SK-N-SH (cell line): ENCODE measurements at regions not wholly inside any gene's neighbourhood (a gene's known extent, or its start where the extent isn't known, plus 50 kb on each side); places are given as distances from the start of the nearest gene placed in this dataset.

Source experiments
- CTCF ChIA-PET: fragments of 300-600, 350-600 bp; formaldehyde crosslinking; extraction: SDS; loops from one replicate; lab custom pipeline; 2021; lab: Yijun Ruan, JAX
- POLR2A ChIA-PET: fragments of 350-600 bp; sonication (Branson Sonifier 250); formaldehyde crosslinking; extraction: SDS; loops from one replicate; lab custom pipeline; 2020; ENCODE audit warnings: antibody characterized with exemption, inconsistent platforms; lab: Yijun Ruan, JAX
- DNase-seq: peaks from one replicate; pipeline ENCODE4 v3.0.0; 2012
- H2AFZ ChIP-seq: fragments of 200-600 bp; sonication (generic); 2 replicates; pipeline ENCODE4 v1.8.1; 2016; ENCODE audit warnings: antibody characterized with exemption, mild to moderate bottlenecking, low read depth
- H3F3A ChIP-seq: fragments of 200-600 bp; sonication (generic); replicated peaks from 2 replicates; pipeline ENCODE3; 2016; ENCODE audit warnings: antibody characterized with exemption, mild to moderate bottlenecking; ENCODE audit not compliant: insufficient read depth
- H3K27ac ChIP-seq, 2 experiments: fragments of 200-500 bp in 1 of 2; fragments of 200-600 bp in 1 of 2; sonication (Bioruptor generic) in 1 of 2; sonication (generic), shearing (Covaris generic) in 1 of 2; 2 replicates each; pipeline versions ENCODE4 v1.5.1 to v1.6.1; 2014 to 2016; ENCODE audit warnings: low read depth in 2 of 2, inconsistent platforms in 1 of 2, low read length in 1 of 2, mild to moderate bottlenecking in 1 of 2, mixed read lengths in 1 of 2
- H3K27me3 ChIP-seq: fragments of 200-600 bp; sonication (generic), shearing (Covaris generic); 2 replicates; pipeline ENCODE4 v1.6.1; 2016; ENCODE audit warnings: mixed run types; ENCODE audit not compliant: insufficient read depth
- H3K36me3 ChIP-seq, 2 experiments: fragments of 200-500 bp in 1 of 2; fragments of 200-600 bp in 1 of 2; sonication (Bioruptor generic) in 1 of 2; sonication (generic) in 1 of 2; replicated peaks in 1 of 2; 2 replicates each; pipeline versions ENCODE3 to v1.5.1; 2014 to 2016; ENCODE audit warnings: low read length in 1 of 2, mild to moderate bottlenecking in 1 of 2; ENCODE audit not compliant: insufficient read depth in 2 of 2, control insufficient read depth in 1 of 2
- H3K4me1 ChIP-seq, 2 experiments: fragments of 200-500 bp in 1 of 2; fragments of 200-600 bp in 1 of 2; sonication (Bioruptor generic) in 1 of 2; sonication (generic), shearing (Covaris generic) in 1 of 2; 2 replicates each; pipeline versions ENCODE4 v1.5.1 to v1.6.1; 2014 to 2016; ENCODE audit warnings: low read depth in 1 of 2, low read length in 1 of 2, mixed run types in 1 of 2; ENCODE audit not compliant: insufficient read depth in 2 of 2, control insufficient read depth in 1 of 2
- H3K4me2 ChIP-seq: fragments of 200-600 bp; sonication (generic), shearing (Covaris generic); 2 replicates; pipeline ENCODE4 v1.6.1; 2017; ENCODE audit warnings: mixed run types
- H3K4me3 ChIP-seq, 2 experiments: fragments of 200-500 bp in 1 of 2; fragments of 200-600 bp in 1 of 2; sonication (Bioruptor generic) in 1 of 2; sonication (generic), shearing (Covaris generic) in 1 of 2; 2 replicates each; pipeline versions ENCODE4 v1.5.1 to v1.8.1; 2014 to 2016; ENCODE audit warnings: low read depth in 2 of 2, inconsistent platforms in 1 of 2, low read length in 1 of 2, mild to moderate bottlenecking in 1 of 2, mixed read lengths in 1 of 2, moderate library complexity in 1 of 2
- H3K79me2 ChIP-seq: fragments of 200-600 bp; sonication (generic); 2 replicates; pipeline ENCODE4 v1.8.1; 2017; ENCODE audit warnings: mild to moderate bottlenecking; ENCODE audit not compliant: insufficient read depth
- H3K9ac ChIP-seq: fragments of 200-600 bp; sonication (generic); 2 replicates; pipeline ENCODE4 v1.6.1; 2017; ENCODE audit warnings: mixed run types
- H3K9me2 ChIP-seq: fragments of 200-600 bp; sonication (generic); 2 replicates; pipeline ENCODE4 v1.6.1; 2017; ENCODE audit warnings: mixed run types
- H3K9me3 ChIP-seq: fragments of 200-600 bp; sonication (generic); 2 replicates; pipeline ENCODE4 v1.6.1; 2017; ENCODE audit warnings: mixed run types, mild to moderate bottlenecking, moderate library complexity
- H4K20me1 ChIP-seq: fragments of 200-600 bp; sonication (generic); 2 replicates; pipeline ENCODE4 v1.6.1; 2017; ENCODE audit warnings: mild to moderate bottlenecking, mixed run types; ENCODE audit not compliant: insufficient read depth
- CHD2 ChIP-seq: fragments of 150-350 bp; IDR thresholded peaks from 2 replicates; pipeline ENCODE4 v1.6.1; 2018; ENCODE audit warnings: low read length; ENCODE audit not compliant: partially characterized antibody
- EP300 ChIP-seq, 2 experiments: IDR thresholded peaks; 2 replicates each; pipeline versions ENCODE4 v1.4.0 to v1.6.1; 2012; ENCODE audit warnings: borderline replicate concordance in 1 of 2, low read depth in 1 of 2, low read length in 1 of 2
- EZH2phosphoT487 ChIP-seq: fragments of 200-600 bp; sonication (generic); IDR thresholded peaks from 2 replicates; pipeline ENCODE4 v1.6.1; 2017; ENCODE audit warnings: low read depth, mixed run types, mild to moderate bottlenecking, antibody characterized with exemption, moderate library complexity, borderline replicate concordance
- FOSL2 ChIP-seq: IDR thresholded peaks from 2 replicates; pipeline ENCODE4 v1.4.0; 2012; ENCODE audit warnings: low read depth, mild to moderate bottlenecking, moderate library complexity, borderline replicate concordance
- FOXJ3 ChIP-seq: sonication (generic); formaldehyde crosslinking; IDR thresholded peaks from 2 replicates; pipeline ENCODE4 v1.5.1; 2020; ENCODE audit warnings: mild to moderate bottlenecking, missing genetic modification reagents
- GATA2 ChIP-seq: sonication (generic); formaldehyde crosslinking; IDR thresholded peaks from 2 replicates; pipeline ENCODE4 v1.5.0; 2020; ENCODE audit warnings: mild to moderate bottlenecking, missing genetic modification reagents
- MEF2A ChIP-seq: IDR thresholded peaks from 2 replicates; pipeline ENCODE4 v1.4.0; 2012; ENCODE audit warnings: low read depth, borderline replicate concordance
- NRF1 ChIP-seq: IDR thresholded peaks from 2 replicates; pipeline ENCODE4 v1.6.1; 2012; ENCODE audit warnings: low read depth, mild to moderate bottlenecking, low read length
- PBX3 ChIP-seq: IDR thresholded peaks from 2 replicates; pipeline ENCODE4; 2012
- RXRA ChIP-seq: IDR thresholded peaks from 2 replicates; pipeline ENCODE4 v1.4.0; 2012; ENCODE audit warnings: low read depth, mild to moderate bottlenecking, borderline replicate concordance
- SMC3 ChIP-seq: IDR thresholded peaks from 2 replicates; pipeline ENCODE4 v1.6.1; 2012; ENCODE audit warnings: low read depth, low read length, improper control_type of control experiment
- ZBTB33 ChIP-seq: IDR thresholded peaks from 2 replicates; pipeline ENCODE4 v1.4.0; 2012; ENCODE audit warnings: low read depth, borderline replicate concordance
- WGBS: methylation state at CpG from one replicate; pipeline ENCODE4 v1.1.6; 2017; ENCODE audit warnings: low lambda C conversion rate; 5-methylcytosine and 5-hydroxymethylcytosine counted together
- TF ChIP-seq, protein P1 (sequence below): IDR thresholded peaks from 2 replicates; pipeline ENCODE4 v1.4.0; 2012; ENCODE audit warnings: low read depth, borderline replicate concordance
- TF ChIP-seq, protein P2 (sequence below): fragments of 150-350 bp; IDR thresholded peaks from 2 replicates; pipeline ENCODE4 v1.6.1; 2017; ENCODE audit warnings: antibody characterized with exemption, low read length, low read depth, borderline replicate concordance

DNA sequence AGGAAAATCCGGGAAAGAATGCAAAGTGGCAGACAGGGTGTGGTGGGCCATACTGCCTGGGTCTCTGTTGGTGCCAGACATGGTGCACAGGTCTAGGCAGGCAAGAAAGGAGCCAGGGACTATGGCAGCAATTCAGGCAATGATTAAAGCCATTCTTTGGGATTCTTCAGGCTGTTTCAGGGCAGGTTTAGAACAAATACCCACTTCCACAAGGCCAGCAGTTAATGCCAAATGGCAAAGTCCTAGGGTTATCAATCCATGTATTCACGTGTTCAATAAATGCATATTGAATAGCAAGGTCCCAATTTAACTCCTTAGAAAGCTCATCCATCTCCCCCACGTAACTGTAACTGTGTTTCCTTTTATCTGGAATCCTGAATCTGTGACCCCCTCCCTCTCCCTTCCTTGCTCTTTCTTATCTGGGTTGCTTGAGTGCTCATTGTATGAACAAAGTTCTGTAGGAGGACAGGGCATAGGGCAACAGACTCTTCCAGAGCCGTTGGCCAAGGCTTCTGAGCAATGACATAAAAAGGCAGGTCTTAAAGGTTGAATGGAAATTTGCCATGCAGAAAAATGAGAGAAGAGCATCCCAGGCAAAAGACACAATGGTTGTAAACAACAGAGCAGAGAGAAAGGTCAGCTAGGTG lies 146.8 kb upstream of the KLHL29 start:
- ChIA-PET POLR2A (no interaction called here), CTCF (no interaction called here)
- Histone ChIP-seq H3K9me3 (no peaks in the 10 kb centered on the region), H3K27ac (no peak overlapping the region), H3K9ac (no peak overlapping the region), H3K4me1 (no peaks in the 10 kb centered on the region; a peak in 1 of 4 replicates), H3K36me3 (no peaks in the 10 kb centered on the region), H2AFZ (no peak overlapping the region), H3K27me3 (no peaks in the 10 kb centered on the region), H4K20me1 (no peaks in the 10 kb centered on the region), H3K79me2 (no peaks in the 10 kb centered on the region), H3F3A (no peaks in the 10 kb centered on the region), H3K4me3 (no peak overlapping the region), H3K4me2 (no peak overlapping the region), H3K9me2 (no peaks in the 10 kb centered on the region)
- no peak for DNase-seq
- 10% methylated on average over 4 of the region's 4 CpGs for WGBS
- TF ChIP-seq CHD2 = no peak

- H4K20me1 ChIP-seq = no peaks in the 10 kb centered on the region
- no peaks in the 10 kb centered on the region for H3K27me3 ChIP-seq
- CTCF ChIA-PET = no interaction called here
- H3K9me2 ChIP-seq = no peaks in the 10 kb centered on the region
- no peaks in the 10 kb centered on the region for H3K36me3 ChIP-seq
- H2AFZ ChIP-seq = no peak overlapping the region
- no peak overlapping the region for H3K4me3 ChIP-seq
- H3K9me3 ChIP-seq = no peaks in the 10 kb centered on the region
- no peaks in the 10 kb centered on the region for H3F3A ChIP-seq
- 54% methylated on average over 8 of the region's 8 CpGs for WGBS
- POLR2A ChIA-PET = no interaction called here
- DNase-seq = no peak
- no peaks in the 10 kb centered on the region; a peak in 1 of 4 replicates for H3K4me1 ChIP-seq
- no peak overlapping the region for H3K27ac ChIP-seq
- H3K79me2 ChIP-seq = no peaks in the 10 kb centered on the region
- H3K4me2 ChIP-seq = no peak overlapping the region
- TF ChIP-seq NRF1 (no peak), GATA2 (CRISPR knock-in tag) (no peak)
- no peak overlapping the region for H3K9ac ChIP-seq
Observed at GRCh38 chr2:23239374-23239773, 145.6 kb upstream of the KLHL29 start.

DNA sequence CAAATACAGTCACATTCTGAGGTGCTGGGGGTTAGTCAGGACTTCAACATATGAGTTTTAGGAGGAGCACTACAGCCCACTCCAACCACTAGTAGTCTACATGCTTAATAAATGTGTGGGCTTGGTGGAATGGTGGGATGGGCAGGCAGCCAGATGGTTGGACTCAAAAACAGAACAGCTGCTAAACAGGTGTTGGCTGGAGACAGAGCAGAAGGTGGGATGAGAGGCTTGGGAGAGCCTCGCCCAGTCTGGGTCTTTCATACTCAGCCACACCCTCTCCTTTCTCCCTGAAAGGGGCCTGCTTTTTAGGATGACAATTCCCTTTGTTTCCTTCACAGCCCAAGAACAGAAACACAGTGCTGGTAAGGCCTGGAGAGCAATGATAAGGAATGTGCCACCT lies 143.9 kb upstream of the KLHL29 start:
- WGBS = 46% methylated on average over 1 of the region's 1 CpG
- Histone ChIP-seq H3K4me1 (no peaks in the 10 kb centered on the region; a peak in 1 of 4 replicates), H3K79me2 (no peaks in the 10 kb centered on the region), H3K4me2 (no peak overlapping the region), H2AFZ (no peak overlapping the region), H3K9me3 (no peaks in the 10 kb centered on the region), H3F3A (no peaks in the 10 kb centered on the region), H3K36me3 (no peaks in the 10 kb centered on the region), H3K27ac (no peak overlapping the region), H4K20me1 (no peaks in the 10 kb centered on the region), H3K9ac (no peak overlapping the region), H3K9me2 (no peaks in the 10 kb centered on the region), H3K4me3 (no peak overlapping the region), H3K27me3 (no peaks in the 10 kb centered on the region)
- ChIA-PET POLR2A (no interaction called here), CTCF (no interaction called here)
- no peak for DNase-seq
- TF ChIP-seq MEF2A = no peak
- TF ChIP-seq, protein P1, sequence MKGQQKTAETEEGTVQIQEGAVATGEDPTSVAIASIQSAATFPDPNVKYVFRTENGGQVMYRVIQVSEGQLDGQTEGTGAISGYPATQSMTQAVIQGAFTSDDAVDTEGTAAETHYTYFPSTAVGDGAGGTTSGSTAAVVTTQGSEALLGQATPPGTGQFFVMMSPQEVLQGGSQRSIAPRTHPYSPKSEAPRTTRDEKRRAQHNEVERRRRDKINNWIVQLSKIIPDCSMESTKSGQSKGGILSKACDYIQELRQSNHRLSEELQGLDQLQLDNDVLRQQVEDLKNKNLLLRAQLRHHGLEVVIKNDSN = no peak
- no peak for TF ChIP-seq PBX3
- TF ChIP-seq FOSL2 = no peak
- no peak for TF ChIP-seq RXRA
- no peak for TF ChIP-seq FOXJ3 (CRISPR knock-in tag)
- TF ChIP-seq EP300 (IDR thresholded peaks at IDR 0.05; ENCODE audit: borderline replicate concordance in 1 of 2, low read depth in 1 of 2, low read length in 1 of 2) = no peak
- no peak for TF ChIP-seq EZH2phosphoT487
- TF ChIP-seq, protein P2, sequence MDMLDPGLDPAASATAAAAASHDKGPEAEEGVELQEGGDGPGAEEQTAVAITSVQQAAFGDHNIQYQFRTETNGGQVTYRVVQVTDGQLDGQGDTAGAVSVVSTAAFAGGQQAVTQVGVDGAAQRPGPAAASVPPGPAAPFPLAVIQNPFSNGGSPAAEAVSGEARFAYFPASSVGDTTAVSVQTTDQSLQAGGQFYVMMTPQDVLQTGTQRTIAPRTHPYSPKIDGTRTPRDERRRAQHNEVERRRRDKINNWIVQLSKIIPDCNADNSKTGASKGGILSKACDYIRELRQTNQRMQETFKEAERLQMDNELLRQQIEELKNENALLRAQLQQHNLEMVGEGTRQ = no peak
- no peak for TF ChIP-seq ZBTB33
- TF ChIP-seq SMC3 = no peak
- TF ChIP-seq NRF1 = no peak
